Spleen (tissue), 7 donors: ENCODE measurements at regions not wholly inside any gene's neighbourhood (a gene's known extent, or its start where the extent isn't known, plus 50 kb on each side); places are given as distances from the start of the nearest gene placed in this dataset.

Experiments used
- POLR2A ChIP-seq, 3 donors: fragments of 450-650 bp; IDR thresholded peaks; one replicate each; pipeline ENCODE4 v1.5.1; 2017; ENCODE audit warnings: antibody characterized with exemption in 3 of 3, mild to moderate bottlenecking in 1 of 3
- POLR2AphosphoS5 ChIP-seq, 3 donors: sonication (generic); formaldehyde crosslinking; IDR thresholded peaks; one replicate each; pipeline ENCODE4 v1.5.1; 2017; ENCODE audit warnings: antibody characterized with exemption in 3 of 3
- TF ChIP-seq, protein P1 (sequence below), 11 experiments: fragments of 200-600 bp in 7 of 11; fragments of 450-650 bp in 4 of 11; sonication (generic) in 4 of 11; IDR thresholded peaks in 8 of 11; conservative IDR thresholded peaks in 3 of 11; 1 replicate in 7 of 11; 2 replicates in 4 of 11; pipeline versions ENCODE4 v1.4.0 to v1.8.0; 2016 to 2021; ENCODE audit warnings: antibody characterized with exemption in 11 of 11, inconsistent platforms in 4 of 11, mild to moderate bottlenecking in 1 of 11
- donor health status: DM: no; HTN: no; CAD: no; lungs with moderate emphysema.
- donor health status: DM: no; HTN: no; CAD: no.
- donor health status: DM: no; HTN: no; CAD: no.

DNA sequence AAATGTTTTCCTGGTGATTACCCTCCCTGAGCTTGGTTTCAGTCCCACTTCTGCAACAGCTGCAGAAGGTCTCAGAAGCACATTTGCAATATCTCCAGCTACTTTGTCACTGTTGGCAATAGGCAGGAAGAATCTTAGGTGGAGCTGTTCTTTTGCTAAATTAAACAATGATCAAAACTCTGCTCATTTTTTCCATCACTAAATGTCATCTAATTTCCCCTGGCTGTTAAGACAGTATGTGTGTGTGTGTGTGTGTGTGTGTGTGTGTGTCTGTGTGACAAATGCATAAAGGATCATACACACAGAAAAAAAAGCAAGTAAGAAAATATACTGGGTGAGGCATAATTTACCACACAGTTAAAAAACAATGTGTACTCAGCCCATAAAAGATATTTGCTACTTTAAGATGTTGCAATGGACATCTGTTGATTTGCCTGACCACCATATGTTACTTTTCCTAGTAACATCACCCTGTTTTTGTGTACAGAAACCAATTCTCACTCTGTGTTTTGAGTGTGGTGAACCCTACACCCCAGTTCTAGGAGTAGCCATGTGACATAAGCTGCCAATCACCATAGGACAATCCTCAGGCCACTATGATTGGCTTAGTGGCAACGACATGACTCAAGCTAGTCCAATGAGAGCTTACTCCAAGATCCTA, 572.6 kb upstream of the CLINT1 start:
- TF ChIP-seq, protein P1, sequence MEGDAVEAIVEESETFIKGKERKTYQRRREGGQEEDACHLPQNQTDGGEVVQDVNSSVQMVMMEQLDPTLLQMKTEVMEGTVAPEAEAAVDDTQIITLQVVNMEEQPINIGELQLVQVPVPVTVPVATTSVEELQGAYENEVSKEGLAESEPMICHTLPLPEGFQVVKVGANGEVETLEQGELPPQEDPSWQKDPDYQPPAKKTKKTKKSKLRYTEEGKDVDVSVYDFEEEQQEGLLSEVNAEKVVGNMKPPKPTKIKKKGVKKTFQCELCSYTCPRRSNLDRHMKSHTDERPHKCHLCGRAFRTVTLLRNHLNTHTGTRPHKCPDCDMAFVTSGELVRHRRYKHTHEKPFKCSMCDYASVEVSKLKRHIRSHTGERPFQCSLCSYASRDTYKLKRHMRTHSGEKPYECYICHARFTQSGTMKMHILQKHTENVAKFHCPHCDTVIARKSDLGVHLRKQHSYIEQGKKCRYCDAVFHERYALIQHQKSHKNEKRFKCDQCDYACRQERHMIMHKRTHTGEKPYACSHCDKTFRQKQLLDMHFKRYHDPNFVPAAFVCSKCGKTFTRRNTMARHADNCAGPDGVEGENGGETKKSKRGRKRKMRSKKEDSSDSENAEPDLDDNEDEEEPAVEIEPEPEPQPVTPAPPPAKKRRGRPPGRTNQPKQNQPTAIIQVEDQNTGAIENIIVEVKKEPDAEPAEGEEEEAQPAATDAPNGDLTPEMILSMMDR (IDR thresholded peaks at IDR 0.05 in 8 of 11, conservative IDR thresholded peaks at IDR 0.05 in 3 of 11) = no peak
- no peak for TF ChIP-seq POLR2A (IDR thresholded peaks at IDR 0.05)
- TF ChIP-seq POLR2AphosphoS5 (IDR thresholded peaks at IDR 0.05) = no peak
